ENCODE measurements at regions not wholly inside any gene's neighbourhood (a gene's known extent, or its start where the extent isn't known, plus 50 kb on each side); places are given as distances from the start of the nearest gene placed in this dataset.

DNA sequence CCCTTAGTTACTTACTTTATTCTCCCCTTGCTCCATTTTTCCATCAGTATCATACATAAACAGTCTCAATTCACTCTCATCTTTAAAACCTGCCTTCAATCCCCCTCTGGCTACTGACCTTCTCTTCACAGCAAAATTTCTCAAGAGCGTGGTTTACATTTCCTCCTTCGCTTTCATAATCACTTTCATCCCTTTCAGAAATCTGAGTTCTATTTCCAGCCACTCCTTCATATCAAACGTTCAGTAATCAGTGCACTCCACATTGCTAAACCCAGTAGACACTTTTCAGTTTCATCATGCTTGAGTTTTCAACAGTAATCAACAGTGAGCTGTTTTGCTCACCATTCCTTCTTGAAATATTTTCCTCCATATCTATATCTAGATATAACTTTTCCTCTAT, 176.7 kb upstream of the HSF2 start:
- H3K79me2 ChIP-seq (ENCODE audit: insufficient read depth, low read length), result no peaks in the 10 kb centered on the region
- no peak overlapping the region for H3K9ac ChIP-seq (ENCODE audit: insufficient read depth, low read depth, low read length)
- no peak overlapping the region for H3K27ac ChIP-seq (ENCODE audit: extremely low read length, insufficient read depth, low read length)
- TF ChIP-seq, protein P1, sequence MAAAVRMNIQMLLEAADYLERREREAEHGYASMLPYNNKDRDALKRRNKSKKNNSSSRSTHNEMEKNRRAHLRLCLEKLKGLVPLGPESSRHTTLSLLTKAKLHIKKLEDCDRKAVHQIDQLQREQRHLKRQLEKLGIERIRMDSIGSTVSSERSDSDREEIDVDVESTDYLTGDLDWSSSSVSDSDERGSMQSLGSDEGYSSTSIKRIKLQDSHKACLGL (CRISPR knock-in tag; IDR thresholded peaks at IDR 0.05), result no peak
- no peak for TF ChIP-seq ZNF850 (CRISPR knock-in tag; conservative IDR thresholded peaks at IDR 0.05)
- TF ChIP-seq GTF2F1 (IDR thresholded peaks at IDR 0.05; ENCODE audit: low read length), result no peak
- no peak for TF ChIP-seq ZFP90 (CRISPR knock-in tag; IDR thresholded peaks at IDR 0.05; ENCODE audit: borderline replicate concordance)
- no peak for TF ChIP-seq ZFX (CRISPR knock-in tag; IDR thresholded peaks at IDR 0.05; ENCODE audit: low read depth)
- TF ChIP-seq TGIF2 (CRISPR knock-in tag; IDR thresholded peaks at IDR 0.05), result no peak
- TF ChIP-seq PAX8 (CRISPR knock-in tag; IDR thresholded peaks at IDR 0.05; ENCODE audit: borderline replicate concordance), result no peak
- TF ChIP-seq AGO2 (optimal IDR thresholded peaks at IDR 0.05; ENCODE audit: low read depth, low read length), result no peak
- TF ChIP-seq, protein P2, sequence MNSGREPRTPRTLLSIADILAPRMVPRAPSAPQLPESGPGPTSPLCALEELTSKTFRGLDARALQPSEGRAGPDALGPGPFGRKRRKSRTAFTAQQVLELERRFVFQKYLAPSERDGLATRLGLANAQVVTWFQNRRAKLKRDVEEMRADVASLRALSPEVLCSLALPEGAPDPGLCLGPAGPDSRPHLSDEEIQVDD (CRISPR knock-in tag; IDR thresholded peaks at IDR 0.05; ENCODE audit: borderline replicate concordance), result no peak
- TF ChIP-seq NPAS2 (CRISPR knock-in tag; IDR thresholded peaks at IDR 0.05; ENCODE audit: borderline replicate concordance), result no peak
- no peak for TF ChIP-seq PHF5A (CRISPR knock-in tag; IDR thresholded peaks at IDR 0.05; ENCODE audit: low read depth, unreplicated experiment)
- 3% methylated on average over 3 of the region's 3 CpGs for WGBS (ENCODE audit: low lambda C conversion rate)
- POLR2A ChIA-PET, result no interaction called here
- FAIRE-seq (no peak), DNase-seq (ENCODE audit: low spot score) (no peak), ATAC-seq (no peak)
- intact Hi-C loops (cut with micrococcal nuclease; ENCODE audit: unreplicated experiment) (no loop called here), in situ Hi-C loops (cut with HindIII; ENCODE audit: extremely low pct_ligation_motif_present, low pct_unique_long_range_greater_than_20kb) (no loop called here)
- BruUV-seq (replicated peaks), result no TSS peak
- H3K36me3 ChIP-seq (replicated peaks in 1 of 2; ENCODE audit: control insufficient read depth in 1 of 2, insufficient read depth in 2 of 2, low read length in 2 of 2), result no peaks in the 10 kb centered on the region
- H3K4me3 ChIP-seq (replicated peaks in 1 of 3; ENCODE audit: insufficient read depth in 1 of 3, low read depth in 2 of 3, low read length in 3 of 3), result no peak overlapping the region
- H2AFZ ChIP-seq (ENCODE audit: low read length), result no peak overlapping the region
- H3K27me3 ChIP-seq (ENCODE audit: control insufficient read depth in 1 of 2, insufficient read depth in 2 of 2, low read length in 2 of 2), result no peaks in the 10 kb centered on the region
- no peaks in the 10 kb centered on the region for H4K20me1 ChIP-seq (ENCODE audit: insufficient read depth, low read length)
- no peaks in the 10 kb centered on the region for H3K4me1 ChIP-seq (ENCODE audit: insufficient read depth, low read length)
- H3K4me2 ChIP-seq (ENCODE audit: low read depth, low read length), result no peak overlapping the region
- CTCF ChIA-PET (ENCODE audit: low intra/inter-chr PET ratio, low total read pairs), result no interaction called here
- no peaks in the 10 kb centered on the region for H3K9me3 ChIP-seq (ENCODE audit: low read length)
